GM23338 (cell line): ENCODE measurements at regions not wholly inside any gene's neighbourhood (a gene's known extent, or its start where the extent isn't known, plus 50 kb on each side); places are given as distances from the start of the nearest gene placed in this dataset.

Experiments used
- ATAC-seq: fragments of 200-7000 bp; cut with Tn5 transposase; 3 replicates; pipeline ENCODE4 v1.9.1; 2020
- DNase-seq: peaks from one replicate; pipeline ENCODE4 v3.0.0-alpha.2; 2015; ENCODE audit warnings: low spot score
- H2AFZ ChIP-seq: fragments of 200-600 bp; sonication (generic); 2 replicates; pipeline ENCODE4 v1.8.0; 2016; ENCODE audit warnings: antibody characterized with exemption, mild to moderate bottlenecking, moderate library complexity
- H3F3A ChIP-seq: fragments of 200-600 bp; sonication (generic); replicated peaks from 2 replicates; pipeline ENCODE4 v1.8.0; 2017; ENCODE audit warnings: antibody characterized with exemption, mixed run types, low read depth
- H3K27ac ChIP-seq: fragments of 200-600 bp; sonication (generic); 2 replicates; pipeline ENCODE4 v1.6.1; 2016; ENCODE audit warnings: low read depth
- H3K27me3 ChIP-seq: fragments of 200-600 bp; sonication (generic); 2 replicates; pipeline ENCODE4 v1.8.0; 2016; ENCODE audit warnings: mild to moderate bottlenecking, mixed run types, moderate library complexity; ENCODE audit not compliant: insufficient read depth
- H3K36me3 ChIP-seq: fragments of 200-600 bp; sonication (generic); 2 replicates; pipeline ENCODE4 v1.8.0; 2016; ENCODE audit warnings: mild to moderate bottlenecking; ENCODE audit not compliant: insufficient read depth
- H3K4me1 ChIP-seq: fragments of 200-600 bp; sonication (generic); 2 replicates; pipeline ENCODE4 v1.8.0; 2016; ENCODE audit warnings: mild to moderate bottlenecking, moderate library complexity; ENCODE audit not compliant: insufficient read depth
- H3K4me2 ChIP-seq: fragments of 200-600 bp; sonication (generic); 2 replicates; pipeline ENCODE4 v1.7.1; 2017; ENCODE audit warnings: mixed run types
- H3K4me3 ChIP-seq: fragments of 200-600 bp; sonication (generic); 2 replicates; pipeline ENCODE4 v1.6.1; 2016; ENCODE audit warnings: mixed run types
- H3K79me2 ChIP-seq: fragments of 200-600 bp; sonication (generic); replicated peaks from 2 replicates; pipeline ENCODE4 v1.8.0; 2017; ENCODE audit warnings: mild to moderate bottlenecking; ENCODE audit not compliant: insufficient read depth
- H3K9me2 ChIP-seq: fragments of 200-600 bp; sonication (generic); 2 replicates; pipeline ENCODE4 v1.8.0; 2017; ENCODE audit not compliant: insufficient read depth
- H4K20me1 ChIP-seq: fragments of 200-600 bp; sonication (generic); replicated peaks from 2 replicates; pipeline ENCODE4 v1.8.0; 2017; ENCODE audit warnings: mild to moderate bottlenecking; ENCODE audit not compliant: insufficient read depth
- H3K27ac Mint-ChIP-seq: 2 replicates; pipeline ENCODE4 v1.8.0; 2020; ENCODE audit warnings: inconsistent platforms, mild to moderate bottlenecking, moderate library complexity, mixed read lengths
- H3K27me3 Mint-ChIP-seq: 3 replicates; pipeline ENCODE4 v1.8.0; 2022; ENCODE audit warnings: low read depth, mild to moderate bottlenecking, moderate library complexity, mixed read lengths, inconsistent platforms; ENCODE audit not compliant: insufficient read depth, poor library complexity
- H3K36me3 Mint-ChIP-seq: 3 replicates; pipeline ENCODE4 v1.8.0; 2021; ENCODE audit warnings: low read depth, mild to moderate bottlenecking, inconsistent platforms, moderate library complexity, mixed read lengths
- H3K4me1 Mint-ChIP-seq: 3 replicates; pipeline ENCODE4 v1.8.0; 2020; ENCODE audit warnings: mild to moderate bottlenecking, inconsistent platforms, mixed read lengths
- H3K4me3 Mint-ChIP-seq: 3 replicates; pipeline ENCODE4 v1.8.0; 2021; ENCODE audit warnings: moderate library complexity, mild to moderate bottlenecking, inconsistent platforms, mixed read lengths
- H3K9me3 Mint-ChIP-seq: 3 replicates; pipeline ENCODE4 v1.8.0; 2020; ENCODE audit warnings: moderate library complexity, mild to moderate bottlenecking, inconsistent platforms, mixed read lengths
- JUNB ChIP-seq: IDR thresholded peaks from one replicate; pipeline ENCODE4 v1.6.1; 2016; ENCODE audit warnings: antibody characterized with exemption; ENCODE audit not compliant: unreplicated experiment
- NANOG ChIP-seq: IDR thresholded peaks from 2 replicates; pipeline ENCODE4 v1.6.1; 2016; ENCODE audit warnings: antibody characterized with exemption, borderline replicate concordance
- ZNF114 ChIP-seq: fragments of 250-450 bp; sonication (Bioruptor Pico); IDR thresholded peaks from 2 replicates; pipeline ENCODE4 v1.5.0; 2020; ENCODE audit warnings: mild to moderate bottlenecking, moderate library complexity
- ZNF462 ChIP-seq: fragments of 250-450 bp; sonication (Bioruptor Pico); IDR thresholded peaks from 2 replicates; pipeline ENCODE4 v1.5.0; 2020; ENCODE audit warnings: mild to moderate bottlenecking, moderate library complexity
- TF ChIP-seq, protein P1 (sequence below), 2 experiments: fragments of 200-600 bp in 1 of 2; sonication (generic) in 1 of 2; conservative IDR thresholded peaks; 2 replicates each; pipeline versions ENCODE4 v1.5.1 to v1.6.1; 2016 to 2017; ENCODE audit warnings: antibody characterized with exemption in 2 of 2, low read depth in 2 of 2, mild to moderate bottlenecking in 2 of 2, moderate library complexity in 1 of 2

DNA sequence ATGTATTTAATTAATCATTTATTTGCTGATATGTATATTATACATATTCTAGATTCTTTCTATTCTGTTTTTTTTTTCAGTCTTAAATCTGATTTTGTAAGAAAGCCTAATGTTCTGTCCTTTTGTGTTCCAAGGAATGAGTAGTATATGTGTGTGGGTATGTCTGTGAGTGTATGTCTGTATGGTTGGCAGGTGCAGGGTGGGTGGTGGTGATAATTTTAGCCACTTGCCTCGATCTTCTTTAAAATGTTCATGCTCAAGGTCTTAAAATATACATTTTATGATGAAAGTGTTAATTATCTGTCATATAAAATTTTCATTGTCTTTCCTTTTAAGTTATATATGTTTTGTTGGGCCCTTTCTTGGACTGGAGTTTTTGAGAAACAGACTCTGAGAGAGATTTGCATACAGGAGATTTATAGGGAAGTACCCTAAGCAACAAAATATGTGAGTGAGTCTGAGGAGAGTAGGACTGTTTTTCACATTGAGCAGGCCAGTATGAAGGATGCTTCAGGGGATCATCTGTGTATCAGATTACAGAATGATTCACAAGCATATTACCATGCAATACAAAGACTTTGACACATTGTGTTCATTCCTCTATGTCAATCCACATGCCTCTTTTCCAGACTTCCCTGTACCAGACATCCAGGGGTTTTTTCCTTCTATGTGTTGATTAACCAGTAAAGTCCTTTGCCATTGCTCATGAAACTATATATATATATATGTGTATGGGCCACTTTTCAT is 211.0 kb upstream of the DPPA4 start:
- H3K4me1 ChIP-seq = 0 out of 2 replicates have a peak, but pooled peaks cover 8% of the 10 kb centered on the region
- H3K4me2 ChIP-seq = no peak overlapping the region
- no peaks in the 10 kb centered on the region for H3K36me3 ChIP-seq
- H3K9me2 ChIP-seq = no peaks in the 10 kb centered on the region
- no peak for DNase-seq
- no peak overlapping the region for H3K27ac ChIP-seq
- Mint-ChIP-seq H3K4me1 (peaks cover 4% of the 10 kb centered on the region; the same call in 2 of the 3 replicates), H3K4me3 (no peak overlapping the region), H3K9me3 (peaks cover 4% of the 10 kb centered on the region; the same call in 1 of the 3 replicates), H3K36me3 (no peaks in the 10 kb centered on the region), H3K27me3 (no peaks in the 10 kb centered on the region), H3K27ac (no peak overlapping the region)
- no peaks in the 10 kb centered on the region for H3K79me2 ChIP-seq
- no peaks in the 10 kb centered on the region for H3F3A ChIP-seq
- H3K4me3 ChIP-seq = no peak overlapping the region
- H2AFZ ChIP-seq = no peak overlapping the region
- H3K27me3 ChIP-seq = no peaks in the 10 kb centered on the region
- TF ChIP-seq, protein P1, sequence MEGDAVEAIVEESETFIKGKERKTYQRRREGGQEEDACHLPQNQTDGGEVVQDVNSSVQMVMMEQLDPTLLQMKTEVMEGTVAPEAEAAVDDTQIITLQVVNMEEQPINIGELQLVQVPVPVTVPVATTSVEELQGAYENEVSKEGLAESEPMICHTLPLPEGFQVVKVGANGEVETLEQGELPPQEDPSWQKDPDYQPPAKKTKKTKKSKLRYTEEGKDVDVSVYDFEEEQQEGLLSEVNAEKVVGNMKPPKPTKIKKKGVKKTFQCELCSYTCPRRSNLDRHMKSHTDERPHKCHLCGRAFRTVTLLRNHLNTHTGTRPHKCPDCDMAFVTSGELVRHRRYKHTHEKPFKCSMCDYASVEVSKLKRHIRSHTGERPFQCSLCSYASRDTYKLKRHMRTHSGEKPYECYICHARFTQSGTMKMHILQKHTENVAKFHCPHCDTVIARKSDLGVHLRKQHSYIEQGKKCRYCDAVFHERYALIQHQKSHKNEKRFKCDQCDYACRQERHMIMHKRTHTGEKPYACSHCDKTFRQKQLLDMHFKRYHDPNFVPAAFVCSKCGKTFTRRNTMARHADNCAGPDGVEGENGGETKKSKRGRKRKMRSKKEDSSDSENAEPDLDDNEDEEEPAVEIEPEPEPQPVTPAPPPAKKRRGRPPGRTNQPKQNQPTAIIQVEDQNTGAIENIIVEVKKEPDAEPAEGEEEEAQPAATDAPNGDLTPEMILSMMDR (conservative IDR thresholded peaks at IDR 0.05; ENCODE audit: low read depth in 2 of 2) = no peak
- TF ChIP-seq NANOG = no peak
- H4K20me1 ChIP-seq = no peaks in the 10 kb centered on the region
- no peak for ATAC-seq

GRCh38 chr3:109553591-109554371 is 216.4 kb upstream of the DPPA4 start:
- Histone ChIP-seq H3K79me2 (no peaks in the 10 kb centered on the region), H3K4me1 (0 out of 2 replicates have a peak, but pooled peaks cover 8% of the 10 kb centered on the region), H3F3A (no peaks in the 10 kb centered on the region), H4K20me1 (no peaks in the 10 kb centered on the region), H3K27me3 (no peaks in the 10 kb centered on the region), H3K36me3 (no peaks in the 10 kb centered on the region), H3K27ac (no peak overlapping the region), H3K9me2 (no peaks in the 10 kb centered on the region), H2AFZ (no peak overlapping the region), H3K4me3 (no peak overlapping the region), H3K4me2 (no peak overlapping the region)
- Mint-ChIP-seq H3K27me3 (no peaks in the 10 kb centered on the region), H3K4me3 (no peak overlapping the region), H3K4me1 (peaks cover 6% of the 10 kb centered on the region; the same call in 2 of the 3 replicates), H3K36me3 (no peaks in the 10 kb centered on the region), H3K27ac (no peak overlapping the region), H3K9me3 (0 out of 3 replicates have a peak, but pooled peaks cover 6% of the 10 kb centered on the region)
- peak; percentile 19 for DNase-seq
- TF ChIP-seq, protein P1 (conservative IDR thresholded peaks at IDR 0.05; ENCODE audit: low read depth in 2 of 2) = peak; percentile 32 to 42; a peak in 3 of 4 replicates
- no peak for TF ChIP-seq JUNB
- TF ChIP-seq ZNF462 = no peak
- TF ChIP-seq ZNF114 = no peak
- ATAC-seq = no peak
